GM20000 (cell line): ENCODE measurements at regions not wholly inside any gene's neighbourhood (a gene's known extent, or its start where the extent isn't known, plus 50 kb on each side); places are given as distances from the start of the nearest gene placed in this dataset.
A peak's percentile ranks its signal among the peaks of the same experiment; 100 is the strongest.

Experiments
- DNase-seq: peaks from one replicate; pipeline ENCODE4 v3.0.0; 2012; ENCODE audit warnings: low spot score
- CTCF ChIP-seq: IDR thresholded peaks from 2 replicates; pipeline ENCODE4 v1.5.1; 2012; ENCODE audit warnings: mild to moderate bottlenecking, control low read depth; ENCODE audit errors: extremely low read depth, missing control alignments

GRCh38 chr4:22072240-22072639 is 123.7 kb upstream of the KCNIP4 start:
- DNase-seq = no peak
- TF ChIP-seq CTCF = no peak

GRCh38 chr4:22071749-22072148 is 123.2 kb upstream of the KCNIP4 start:
- no peak for TF ChIP-seq CTCF
- DNase-seq = peak; percentile 11

- TF ChIP-seq CTCF = no peak
- no peak for DNase-seq
Observed at GRCh38 chr4:22070256-22070655, 121.7 kb upstream of the KCNIP4 start.

DNA sequence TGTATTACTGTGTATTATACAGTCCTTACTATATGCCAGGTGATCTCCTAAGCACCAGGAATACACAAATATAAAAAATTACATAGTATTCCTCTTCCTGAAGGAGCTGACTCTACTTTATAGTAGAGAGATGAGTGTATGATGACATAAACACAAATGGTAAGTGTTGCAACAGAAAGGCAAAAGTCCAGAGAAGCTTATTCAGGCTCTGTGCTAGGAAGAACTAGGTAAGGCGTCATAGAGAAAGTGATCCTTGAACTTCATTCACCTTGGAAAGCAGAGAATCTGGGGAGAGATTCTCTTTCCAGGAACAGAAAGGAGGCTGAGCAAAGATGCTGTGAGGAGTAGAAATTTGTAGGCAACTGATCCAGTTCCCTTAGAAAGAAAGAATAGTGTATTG is 115.0 kb upstream of the KCNIP4 start:
- no peak for DNase-seq
- TF ChIP-seq CTCF = no peak

GRCh38 chr4:22062676-22063075 is 114.1 kb upstream of the KCNIP4 start:
- no peak for DNase-seq
- TF ChIP-seq CTCF = no peak

DNA sequence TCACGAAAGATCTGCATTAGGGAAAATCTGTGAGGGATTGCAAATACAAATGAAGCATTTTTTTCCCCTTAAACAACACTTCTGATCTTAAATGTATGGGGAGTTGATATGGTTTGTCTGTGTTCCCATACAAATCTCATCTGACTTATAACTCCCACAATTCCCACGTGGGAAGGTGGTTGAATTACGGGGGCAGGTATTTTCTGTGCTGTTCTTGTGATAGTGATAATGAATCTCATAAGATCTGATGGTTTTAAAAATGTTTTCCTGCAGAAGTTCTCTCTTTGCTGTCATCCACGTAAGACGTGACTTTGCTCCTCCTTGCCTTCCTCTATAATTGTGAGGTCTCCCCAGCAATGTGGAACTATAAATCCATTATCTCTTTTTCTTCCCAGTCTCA is 107.4 kb upstream of the KCNIP4 start:
- no peak for DNase-seq
- TF ChIP-seq CTCF = no peak

DNA sequence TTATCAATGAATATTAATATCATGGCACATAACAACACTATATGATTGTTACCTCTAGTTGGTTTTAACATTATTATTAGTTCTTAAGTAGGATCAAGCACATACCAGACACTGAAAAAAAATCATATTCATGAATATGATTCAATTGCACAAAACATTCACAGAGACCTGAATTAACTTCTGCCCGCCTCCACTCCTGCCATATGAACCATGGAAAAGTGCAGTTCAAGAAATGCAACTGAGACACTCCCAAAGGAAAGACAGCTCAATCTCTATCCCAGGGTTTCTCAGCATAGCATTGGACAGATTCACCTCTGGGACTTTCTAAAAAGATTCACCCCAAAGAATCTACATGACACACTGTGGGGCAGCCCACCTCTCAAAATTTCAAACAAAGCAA is 103.5 kb upstream of the KCNIP4 start:
- DNase-seq = no peak
- TF ChIP-seq CTCF = no peak
